HCT116 (cell line): ENCODE measurements at regions not wholly inside any gene's neighbourhood (a gene's known extent, or its start where the extent isn't known, plus 50 kb on each side); places are given as distances from the start of the nearest gene placed in this dataset.

ENCODE experiments used
- CEBPB ChIP-seq: IDR thresholded peaks from 2 replicates; pipeline ENCODE4 v1.6.1; 2012; ENCODE audit warnings: low read depth
- TF ChIP-seq, protein P1 (sequence below), 3 experiments: fragments of 200-600 bp in 1 of 3; sonication (generic) in 1 of 3; IDR thresholded peaks in 2 of 3; conservative IDR thresholded peaks in 1 of 3; 2 replicates each; pipeline ENCODE4 v1.5.1; 2012 to 2017; ENCODE audit warnings: low read depth in 2 of 3, low read length in 2 of 3, antibody characterized with exemption in 1 of 3, borderline replicate concordance in 1 of 3, control low read depth in 1 of 3, mild to moderate bottlenecking in 1 of 3, mixed read lengths in 1 of 3, mixed run types in 1 of 3, moderate library complexity in 1 of 3; ENCODE audit not compliant: insufficient read depth in 1 of 3

DNA sequence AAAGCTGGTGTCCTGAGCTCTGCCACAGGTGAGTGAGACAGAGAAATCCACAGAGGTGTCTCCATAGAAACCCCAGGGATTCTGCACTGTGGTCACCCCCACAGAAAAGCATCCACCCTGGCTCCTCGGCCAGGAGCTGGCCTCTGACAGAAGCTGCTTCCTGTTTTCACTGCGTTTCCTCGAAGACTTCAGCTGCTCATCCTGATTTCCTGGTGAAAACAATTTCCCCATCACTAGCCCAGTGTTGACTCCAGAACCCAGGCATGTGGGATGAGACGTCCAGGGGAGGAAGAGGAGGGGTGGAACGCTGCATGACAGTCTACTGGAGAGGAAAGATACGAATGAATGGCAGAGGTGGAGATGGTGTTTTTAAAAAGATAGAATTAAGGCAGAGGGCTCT, 60.3 kb upstream of the GPR45 start:
- TF ChIP-seq, protein P1, sequence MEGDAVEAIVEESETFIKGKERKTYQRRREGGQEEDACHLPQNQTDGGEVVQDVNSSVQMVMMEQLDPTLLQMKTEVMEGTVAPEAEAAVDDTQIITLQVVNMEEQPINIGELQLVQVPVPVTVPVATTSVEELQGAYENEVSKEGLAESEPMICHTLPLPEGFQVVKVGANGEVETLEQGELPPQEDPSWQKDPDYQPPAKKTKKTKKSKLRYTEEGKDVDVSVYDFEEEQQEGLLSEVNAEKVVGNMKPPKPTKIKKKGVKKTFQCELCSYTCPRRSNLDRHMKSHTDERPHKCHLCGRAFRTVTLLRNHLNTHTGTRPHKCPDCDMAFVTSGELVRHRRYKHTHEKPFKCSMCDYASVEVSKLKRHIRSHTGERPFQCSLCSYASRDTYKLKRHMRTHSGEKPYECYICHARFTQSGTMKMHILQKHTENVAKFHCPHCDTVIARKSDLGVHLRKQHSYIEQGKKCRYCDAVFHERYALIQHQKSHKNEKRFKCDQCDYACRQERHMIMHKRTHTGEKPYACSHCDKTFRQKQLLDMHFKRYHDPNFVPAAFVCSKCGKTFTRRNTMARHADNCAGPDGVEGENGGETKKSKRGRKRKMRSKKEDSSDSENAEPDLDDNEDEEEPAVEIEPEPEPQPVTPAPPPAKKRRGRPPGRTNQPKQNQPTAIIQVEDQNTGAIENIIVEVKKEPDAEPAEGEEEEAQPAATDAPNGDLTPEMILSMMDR (IDR thresholded peaks at IDR 0.05 in 2 of 3, conservative IDR thresholded peaks at IDR 0.05 in 1 of 3; ENCODE audit: borderline replicate concordance in 1 of 3, insufficient read depth in 1 of 3, low read depth in 2 of 3, low read length in 2 of 3), result no peak
- no peak for TF ChIP-seq CEBPB
